RWPE2 (cell line): ENCODE measurements at regions not wholly inside any gene's neighbourhood (a gene's known extent, or its start where the extent isn't known, plus 50 kb on each side); places are given as distances from the start of the nearest gene placed in this dataset.

Source experiments
- ATAC-seq: fragments of 200-7000 bp; cut with Tn5 transposase; 3 replicates; pipeline ENCODE4 v1.9.1; 2021; ENCODE audit warnings: low read depth
- DNase-seq: peaks from one replicate; pipeline ENCODE4 v3.0.0-alpha.2; 2020; ENCODE audit warnings: low spot score
- H3K27ac ChIP-seq: fragments of 450-650 bp; 2 replicates; pipeline ENCODE4 v1.5.1; 2017; ENCODE audit warnings: mild to moderate bottlenecking; ENCODE audit not compliant: poor library complexity, severe bottlenecking
- H3K27me3 ChIP-seq: fragments of 250-450 bp; sonication (Bioruptor Pico); 2 replicates; pipeline ENCODE4 v1.5.1; 2021; ENCODE audit warnings: mild to moderate bottlenecking, moderate library complexity; ENCODE audit not compliant: insufficient read depth, poor library complexity, severe bottlenecking
- H3K36me3 ChIP-seq: fragments of 250-450 bp; sonication (Bioruptor Pico); 2 replicates; pipeline ENCODE4 v1.5.1; 2020; ENCODE audit warnings: low read depth, mild to moderate bottlenecking, moderate library complexity
- H3K4me1 ChIP-seq: fragments of 250-450 bp; sonication (Bioruptor Pico); 2 replicates; pipeline ENCODE4 v1.5.1; 2021; ENCODE audit warnings: mild to moderate bottlenecking, moderate library complexity; ENCODE audit not compliant: insufficient read depth, poor library complexity, severe bottlenecking
- H3K4me3 ChIP-seq: fragments of 250-450 bp; sonication (Bioruptor Pico); 2 replicates; pipeline ENCODE4 v1.5.1; 2021; ENCODE audit warnings: mild to moderate bottlenecking, moderate library complexity; ENCODE audit not compliant: severe bottlenecking
- H3K9me3 ChIP-seq: fragments of 250-450 bp; sonication (Bioruptor Pico); 2 replicates; pipeline ENCODE4 v1.5.1; 2021; ENCODE audit warnings: mild to moderate bottlenecking, moderate library complexity; ENCODE audit not compliant: severe bottlenecking
- CTCF ChIP-seq: fragments of 450-650 bp; IDR thresholded peaks from one replicate; pipeline ENCODE4 v1.5.1; 2017; ENCODE audit warnings: mild to moderate bottlenecking, moderate library complexity; ENCODE audit not compliant: poor library complexity, severe bottlenecking

- Histone ChIP-seq H3K27me3 (no peaks in the 10 kb centered on the region), H3K9me3 (no peaks in the 10 kb centered on the region), H3K36me3 (no peaks in the 10 kb centered on the region), H3K4me3 (no peak overlapping the region), H3K27ac (no peak overlapping the region), H3K4me1 (peaks cover 45% of the 10 kb centered on the region)
- ATAC-seq (no peak), DNase-seq (no peak)
- TF ChIP-seq CTCF: no peak
These were observed 87.0 kb downstream of the FEM1C start for GRCh38 chr5:115457571-115457970.

- no peak for DNase-seq
- H3K9me3 ChIP-seq: no peaks in the 10 kb centered on the region
- H3K4me1 ChIP-seq: peaks cover 35% of the 10 kb centered on the region
- no peaks in the 10 kb centered on the region for H3K36me3 ChIP-seq
- H3K4me3 ChIP-seq: no peak overlapping the region
- H3K27ac ChIP-seq: no peak overlapping the region
- TF ChIP-seq CTCF: no peak
- H3K27me3 ChIP-seq: no peaks in the 10 kb centered on the region
- ATAC-seq: no peak
These were observed 88.0 kb downstream of the FEM1C start for GRCh38 chr5:115456539-115457040.

GRCh38 chr5:115456056-115456455 is 88.5 kb downstream of the FEM1C start:
- no peak for DNase-seq
- TF ChIP-seq CTCF: no peak
- Histone ChIP-seq H3K4me1 (peaks cover 29% of the 10 kb centered on the region), H3K27me3 (no peaks in the 10 kb centered on the region), H3K27ac (peak overlapping the region; percentile 8), H3K9me3 (no peaks in the 10 kb centered on the region), H3K36me3 (no peaks in the 10 kb centered on the region), H3K4me3 (no peak overlapping the region)
- ATAC-seq: no peak

- DNase-seq (no peak), ATAC-seq (peak; percentile 66; the same call in 2 of the 3 replicates)
- no peaks in the 10 kb centered on the region for H3K27me3 ChIP-seq
- no peak for TF ChIP-seq CTCF
- peaks cover 22% of the 10 kb centered on the region for H3K4me1 ChIP-seq
- no peaks in the 10 kb centered on the region for H3K36me3 ChIP-seq
- H3K9me3 ChIP-seq: no peaks in the 10 kb centered on the region
- no peak overlapping the region for H3K4me3 ChIP-seq
- H3K27ac ChIP-seq: peak overlapping the region; percentile 8
These were observed 89.3 kb downstream of the FEM1C start for GRCh38 chr5:115455301-115455707.

GRCh38 chr5:115453391-115454095 is 91.0 kb downstream of the FEM1C start:
- ATAC-seq (no peak), DNase-seq (no peak)
- H3K4me3 ChIP-seq: no peak overlapping the region
- H3K9me3 ChIP-seq: no peaks in the 10 kb centered on the region
- no peaks in the 10 kb centered on the region for H3K27me3 ChIP-seq
- TF ChIP-seq CTCF: no peak
- no peak overlapping the region for H3K27ac ChIP-seq
- H3K36me3 ChIP-seq: no peaks in the 10 kb centered on the region
- peaks cover 13% of the 10 kb centered on the region for H3K4me1 ChIP-seq
